HG02798 (cell line): ENCODE measurements at regions not wholly inside any gene's neighbourhood (a gene's known extent, or its start where the extent isn't known, plus 50 kb on each side); places are given as distances from the start of the nearest gene placed in this dataset.

Source experiments
- ATAC-seq: cut with Tn5 transposase; IDR thresholded peaks from one replicate; pipeline ENCODE4 v1.9.1; 2021; ENCODE audit warnings: mild to moderate bottlenecking; ENCODE audit not compliant: unreplicated experiment, poor library complexity

DNA sequence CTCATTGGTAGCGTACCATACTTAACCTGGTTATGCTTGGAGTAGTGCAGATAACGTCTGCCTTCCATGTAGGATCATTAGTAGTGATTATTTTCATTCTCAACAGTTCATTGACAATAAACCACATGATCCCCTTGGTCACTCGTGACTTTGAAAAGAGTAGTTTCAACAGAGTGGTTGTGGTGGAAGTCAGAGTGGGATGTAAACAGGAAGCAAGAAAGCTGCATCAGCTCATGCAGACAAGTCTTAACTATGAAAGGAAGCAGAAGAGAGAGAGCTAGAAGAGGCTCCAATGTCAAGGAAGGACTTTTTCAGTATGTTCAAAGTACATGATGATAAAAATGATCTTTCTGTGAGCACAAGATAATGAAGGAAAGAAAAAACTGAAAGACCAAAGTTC lies 287.4 kb downstream of the MBD2 start:
- ATAC-seq: peak; percentile 35

DNA sequence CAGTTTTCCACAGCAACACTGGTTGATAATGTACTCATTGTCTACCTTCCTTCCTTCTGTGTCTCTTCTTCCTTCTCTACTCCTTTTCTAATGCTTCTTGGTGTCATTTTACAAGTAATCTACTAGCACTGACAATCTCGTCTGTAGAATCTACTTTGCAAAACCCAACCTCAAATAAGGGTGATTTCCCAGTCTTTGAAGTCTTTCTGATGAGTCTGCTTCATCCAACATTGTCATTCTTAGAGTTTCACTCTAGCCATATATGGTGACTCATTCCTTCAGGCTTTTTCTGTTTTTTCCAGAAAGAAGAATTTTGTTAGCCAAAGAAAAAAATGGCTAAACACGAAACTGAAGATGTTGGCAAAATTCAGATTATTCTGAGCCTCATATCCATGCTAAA lies 288.7 kb downstream of the MBD2 start:
- no peak for ATAC-seq

DNA sequence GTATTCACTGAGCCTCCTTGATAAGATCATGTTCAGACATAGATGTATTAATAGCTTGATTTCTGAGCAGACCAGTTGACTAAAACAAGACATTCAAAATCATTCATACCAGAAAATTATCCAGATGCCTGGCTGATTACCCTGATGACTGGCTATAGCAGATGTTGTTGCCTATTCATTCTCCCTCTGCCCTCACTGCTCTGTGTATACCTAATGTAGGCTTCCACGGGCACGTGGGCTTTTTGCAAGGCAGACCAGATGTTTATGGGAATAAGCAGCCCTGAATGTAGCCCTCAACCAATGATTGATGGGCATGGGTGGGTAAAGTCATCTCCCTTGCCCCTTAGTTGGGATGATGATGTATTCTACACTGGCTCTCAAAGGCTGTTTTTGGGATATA lies 289.1 kb downstream of the MBD2 start:
- no peak for ATAC-seq

DNA sequence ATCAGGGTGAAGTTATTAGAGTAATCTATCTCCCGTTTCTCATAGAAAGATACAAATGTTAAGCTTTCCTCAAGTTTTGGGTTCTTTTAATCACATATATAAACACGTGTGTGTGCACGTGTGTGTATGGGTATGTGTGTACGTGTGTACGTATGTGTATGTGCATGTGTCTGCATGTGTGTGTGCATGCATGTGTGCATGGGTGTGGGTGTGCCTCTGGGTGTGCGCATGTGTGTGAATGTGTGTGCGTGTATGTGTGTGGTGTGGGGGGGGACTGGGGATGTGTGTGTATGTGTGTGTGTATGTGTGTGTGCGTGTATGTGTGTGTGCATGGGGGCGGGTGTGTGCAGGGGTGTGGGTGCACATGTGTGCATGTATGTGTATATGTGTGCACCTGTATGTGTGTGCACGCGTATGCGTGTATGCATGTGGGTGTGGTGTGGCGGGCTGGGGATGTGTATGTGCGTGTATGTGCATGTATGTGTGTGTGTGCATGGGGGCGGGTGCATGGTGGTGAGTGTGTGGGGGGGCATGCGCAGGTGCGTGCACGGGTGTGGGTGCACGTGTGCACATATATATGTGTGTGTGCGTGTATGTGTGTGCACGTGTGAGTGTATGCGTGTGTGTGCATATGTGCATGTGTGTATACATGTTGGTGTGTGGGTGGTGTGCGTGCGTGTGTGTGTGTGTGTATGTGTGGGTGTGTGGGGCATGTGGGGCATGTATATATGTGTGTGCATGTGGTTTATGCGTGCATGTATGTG lies 304.0 kb downstream of the MBD2 start:
- ATAC-seq: no peak

DNA sequence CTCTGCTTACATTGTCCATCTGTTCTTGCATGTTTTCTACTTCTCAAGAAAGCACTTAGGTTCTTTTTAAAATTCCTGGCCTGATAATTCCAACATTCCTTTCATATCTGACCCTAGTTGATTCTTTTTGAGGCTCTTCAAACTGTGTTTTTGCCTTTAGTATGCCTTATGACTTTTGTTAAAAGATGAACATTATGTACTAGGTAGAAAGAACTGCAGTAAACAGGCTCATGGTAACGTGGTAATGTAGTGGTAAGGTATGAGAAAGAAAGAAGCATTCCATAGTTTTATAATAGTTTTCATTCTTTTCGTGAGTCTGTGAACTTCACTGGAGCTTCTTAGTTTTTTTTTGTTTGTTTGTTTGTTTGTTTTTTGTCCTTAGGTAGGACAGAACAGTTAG lies 306.4 kb downstream of the MBD2 start:
- no peak for ATAC-seq

DNA sequence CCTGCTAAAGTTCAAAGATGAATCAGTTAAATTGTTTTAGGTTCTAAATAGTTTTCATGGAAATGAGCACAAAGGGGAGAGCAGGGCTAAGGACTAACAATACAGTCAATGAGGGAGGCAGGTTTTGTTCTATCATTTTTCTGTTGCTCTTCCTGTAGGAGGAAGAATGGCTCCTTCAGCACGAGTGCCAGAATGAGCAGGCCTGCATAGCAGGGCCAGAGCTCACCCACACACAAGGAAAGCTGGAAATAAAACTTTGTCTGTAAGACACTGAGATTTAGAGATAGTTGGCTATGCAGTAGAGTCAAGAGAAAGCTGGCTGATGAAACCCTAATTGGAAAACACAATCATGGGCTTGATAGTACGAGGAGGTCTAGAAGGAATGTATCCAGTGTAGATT lies 313.3 kb downstream of the MBD2 start:
- ATAC-seq: no peak

DNA sequence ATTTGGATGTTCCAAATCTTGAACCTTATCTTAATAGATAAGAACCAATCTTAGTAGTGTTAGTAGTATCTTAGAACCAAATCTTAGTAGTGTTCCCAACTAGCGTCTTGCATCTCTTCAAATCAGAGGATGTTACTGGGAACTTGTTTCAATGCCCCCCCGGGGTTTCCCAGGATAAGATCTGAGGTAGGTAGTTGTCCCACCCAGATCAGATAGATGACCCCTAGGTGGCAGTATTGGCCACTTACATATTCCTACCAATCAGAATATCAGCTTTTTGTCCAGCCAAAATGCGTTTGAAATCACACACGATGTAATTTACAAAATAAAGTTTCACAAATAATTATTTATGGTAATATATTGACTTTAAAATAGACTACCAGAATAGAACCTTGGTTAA lies 314.8 kb downstream of the MBD2 start:
- ATAC-seq: peak; percentile 77

DNA sequence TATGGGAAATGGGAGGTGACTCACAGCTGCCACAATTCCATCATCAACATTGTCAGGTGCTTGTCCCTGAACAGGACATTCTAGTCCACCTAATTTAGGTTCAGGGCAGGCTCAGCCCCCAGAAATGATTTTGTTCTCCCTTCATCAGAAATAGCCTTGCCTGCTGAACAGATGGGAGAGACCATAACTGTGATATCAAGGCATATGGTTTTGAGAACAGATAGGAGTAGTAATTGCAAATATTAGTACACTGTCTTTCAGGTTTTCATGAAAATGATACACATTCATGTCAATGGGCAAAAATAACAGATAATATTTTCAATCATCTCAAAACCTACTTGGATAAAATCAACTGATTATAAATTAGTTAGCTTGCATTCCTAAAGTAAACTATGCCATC lies 316.5 kb downstream of the MBD2 start:
- ATAC-seq: no peak

DNA sequence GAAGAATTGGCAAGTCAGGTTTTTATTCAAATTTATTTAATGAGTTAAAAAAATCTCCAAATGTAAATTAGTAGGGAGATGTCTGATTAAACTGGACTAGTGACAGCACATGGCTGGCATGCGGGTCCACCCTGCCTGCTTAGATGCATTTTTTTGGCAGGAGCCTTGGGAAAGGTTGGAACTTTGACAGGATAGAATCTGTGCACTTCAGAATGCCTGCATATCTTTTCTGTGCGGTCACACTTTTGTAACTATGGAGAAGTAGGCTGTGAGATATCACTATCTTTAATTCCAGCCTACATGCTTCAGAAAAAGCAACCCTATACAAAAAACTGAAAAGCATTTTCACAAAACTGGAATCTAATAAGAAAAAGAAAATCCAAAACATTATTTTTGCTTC lies 317.8 kb downstream of the MBD2 start:
- no peak for ATAC-seq

DNA sequence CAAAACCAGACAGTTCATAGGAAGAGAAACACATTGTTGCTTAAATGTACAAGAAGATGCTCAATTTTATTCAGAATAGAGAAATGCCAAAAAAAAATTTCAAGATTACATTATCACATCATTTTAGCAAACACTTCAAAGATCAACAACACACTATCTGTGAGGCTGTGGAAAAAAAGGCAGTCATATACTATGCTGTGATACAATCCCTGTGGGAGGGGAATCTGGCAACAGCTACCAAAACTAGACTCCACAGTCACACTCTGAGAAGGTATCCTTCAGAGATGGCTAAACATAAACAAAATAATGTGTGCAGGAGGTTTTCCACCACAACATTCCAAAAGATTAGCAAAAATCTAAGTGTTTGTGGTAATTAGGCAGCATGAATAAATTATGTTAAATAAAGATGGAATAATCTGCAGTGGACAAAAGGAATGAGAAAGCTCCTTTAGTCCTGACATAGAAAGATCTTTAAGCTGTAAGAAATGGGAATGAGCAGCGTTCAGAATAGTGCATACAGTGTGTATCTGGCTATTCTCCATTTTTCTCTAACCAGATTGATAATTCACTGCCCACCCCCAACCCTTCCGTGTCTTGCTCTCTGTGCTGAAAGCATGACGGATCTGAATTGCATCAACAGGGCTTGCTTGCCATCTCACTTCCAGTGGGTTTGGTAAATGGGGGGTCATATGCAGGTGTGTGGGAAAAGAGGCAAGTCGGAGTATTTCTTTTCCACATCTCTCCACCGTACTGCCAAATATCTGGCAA lies 329.6 kb downstream of the MBD2 start:
- no peak for ATAC-seq

DNA sequence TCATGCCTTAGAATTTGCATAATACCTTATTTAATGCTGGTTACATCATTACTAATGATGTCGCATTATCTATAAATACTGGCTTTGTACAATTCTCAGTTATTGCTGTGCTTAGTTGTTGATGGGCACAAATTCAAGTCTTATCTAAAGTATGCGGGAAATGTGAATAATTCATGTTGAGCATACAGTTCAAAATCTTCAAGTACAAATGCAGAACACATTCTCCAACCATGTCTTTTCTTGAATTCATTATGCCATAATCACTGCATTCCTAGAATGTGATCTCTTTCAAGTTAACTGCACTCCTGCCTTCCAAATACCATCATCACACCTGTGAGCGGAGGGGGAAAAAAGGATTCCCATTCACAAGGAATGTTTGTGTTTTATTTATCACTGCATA lies 337.0 kb downstream of the MBD2 start:
- no peak for ATAC-seq

DNA sequence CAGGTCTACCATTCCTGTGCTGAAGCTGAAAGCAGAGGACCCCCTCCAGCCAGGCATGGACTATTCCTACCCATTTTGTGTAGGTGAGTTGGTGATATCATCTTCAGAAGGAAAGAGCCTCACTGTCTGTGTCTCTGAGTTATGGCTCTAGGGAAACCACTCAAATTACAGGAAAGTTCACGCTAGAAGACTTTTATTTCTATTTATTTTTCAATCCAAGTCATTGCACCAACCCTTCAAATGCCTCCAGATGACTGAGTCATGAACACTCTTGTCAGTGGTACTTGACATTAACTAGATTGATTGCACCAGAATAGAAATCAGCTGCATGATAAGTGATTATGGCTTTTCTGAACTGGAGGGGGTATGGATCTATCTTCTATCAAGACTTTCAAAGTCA lies 338.4 kb downstream of the MBD2 start:
- no peak for ATAC-seq

DNA sequence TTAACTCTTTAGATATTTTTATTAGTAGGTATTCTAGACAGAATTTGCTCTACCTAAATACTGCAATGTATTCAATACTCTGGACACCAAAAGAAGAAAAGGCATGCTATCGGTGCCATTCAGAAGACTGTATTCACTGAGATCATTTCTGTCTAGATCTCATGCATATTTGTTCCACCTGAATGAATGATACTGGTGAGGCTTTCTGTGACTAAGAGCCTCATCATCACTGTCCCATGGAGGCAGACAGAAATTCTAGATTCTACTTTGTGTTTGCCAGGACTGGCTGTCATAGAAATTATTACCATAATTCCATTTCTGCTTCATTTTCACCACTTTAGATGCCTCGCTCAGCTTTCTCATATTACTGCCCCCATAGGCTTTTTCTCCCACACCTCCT lies 340.7 kb downstream of the MBD2 start:
- ATAC-seq: no peak

DNA sequence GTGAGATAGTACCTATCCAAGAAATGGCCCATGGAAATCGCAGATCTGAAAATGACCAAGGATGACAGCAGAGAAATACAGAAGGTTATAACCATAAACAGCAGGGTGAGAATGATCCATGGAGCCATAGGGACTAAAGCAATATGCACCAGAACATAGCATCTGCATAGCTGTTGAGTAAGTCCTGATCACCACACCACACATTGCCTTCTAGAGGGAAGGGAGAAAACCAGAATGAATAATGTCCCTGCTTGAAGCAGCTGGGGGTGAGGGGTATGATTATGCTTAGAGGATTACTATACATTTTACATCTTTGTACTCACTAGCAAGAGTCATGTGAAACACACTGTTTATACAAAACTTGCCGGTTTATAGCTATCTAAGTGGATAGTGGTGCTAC lies 350.4 kb downstream of the MBD2 start:
- no peak for ATAC-seq

DNA sequence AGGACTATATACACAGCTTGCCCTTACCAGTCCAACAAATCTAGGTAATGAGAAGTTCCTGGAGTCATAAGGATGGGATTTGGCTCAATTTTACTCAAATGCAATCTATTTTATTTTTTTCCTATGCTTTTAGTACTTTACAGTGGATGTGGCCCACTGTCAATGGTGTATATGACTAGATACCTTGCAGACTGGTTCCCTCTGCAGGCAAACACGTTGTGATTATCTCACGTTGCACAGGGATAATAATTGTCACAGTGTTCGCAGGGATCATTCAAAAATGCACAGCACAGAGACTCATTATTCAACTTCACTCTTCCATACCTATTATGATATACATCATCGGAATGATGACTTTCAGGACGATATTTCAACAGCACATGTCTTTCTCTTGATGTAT lies 359.7 kb downstream of the MBD2 start:
- ATAC-seq: no peak

DNA sequence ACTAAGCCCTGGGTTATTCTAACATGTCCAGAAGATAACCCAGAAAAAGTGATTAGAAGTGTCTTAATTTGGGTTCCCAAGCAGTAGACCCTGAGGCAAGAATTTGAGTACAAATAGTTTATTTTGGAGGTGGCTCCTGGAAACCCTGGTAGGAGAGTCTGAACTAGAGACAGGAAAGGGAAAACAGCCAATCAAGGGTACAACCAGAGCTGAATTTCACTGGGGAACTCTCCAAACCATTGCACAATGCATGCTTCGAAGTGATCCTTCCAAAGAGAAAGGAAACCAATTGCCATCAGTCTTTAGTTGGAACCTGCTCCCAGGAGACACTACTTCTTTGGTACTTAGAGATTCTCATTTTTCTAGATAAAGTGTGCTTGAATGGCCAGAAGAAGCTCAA lies 361.5 kb downstream of the MBD2 start:
- ATAC-seq: no peak

DNA sequence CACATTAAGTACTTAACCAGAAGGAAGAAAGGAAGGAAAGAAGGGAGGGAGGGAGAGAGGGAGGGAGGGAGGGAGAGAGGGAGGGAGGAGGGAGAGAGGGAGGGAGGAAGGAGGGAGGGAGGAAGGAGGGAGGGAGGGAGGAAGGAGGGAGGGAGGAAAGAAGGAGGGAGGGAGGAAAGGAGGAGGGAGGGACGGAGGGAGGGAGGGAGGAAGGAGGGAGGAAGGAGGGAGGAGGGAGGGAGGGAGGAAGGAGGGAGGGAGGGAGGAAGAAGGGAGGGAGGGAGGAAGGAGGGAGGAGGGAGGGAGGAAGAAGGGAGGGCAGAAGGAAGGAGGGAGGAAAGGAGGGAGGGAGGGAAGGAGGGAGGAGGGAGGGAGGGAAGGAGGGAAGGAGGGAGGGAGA lies 363.3 kb downstream of the MBD2 start:
- ATAC-seq: no peak

DNA sequence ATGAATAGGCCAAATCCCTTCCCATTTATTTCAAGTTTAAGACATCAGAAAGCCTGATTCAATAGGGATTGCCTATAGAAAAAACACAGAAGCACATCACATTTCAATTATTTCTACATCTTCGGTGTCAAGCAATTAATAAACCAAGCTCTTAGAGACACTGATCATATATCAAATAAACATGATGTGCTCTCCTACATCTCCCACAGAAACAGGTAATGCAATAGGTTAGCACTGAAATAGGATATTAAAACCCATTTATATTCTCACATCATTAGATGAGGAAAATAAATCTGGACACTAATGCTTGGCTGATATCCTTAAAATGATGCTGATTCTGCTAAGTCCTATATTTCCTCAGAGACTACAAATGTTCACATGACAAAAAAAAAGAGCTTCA lies 364.7 kb downstream of the MBD2 start:
- ATAC-seq: no peak

DNA sequence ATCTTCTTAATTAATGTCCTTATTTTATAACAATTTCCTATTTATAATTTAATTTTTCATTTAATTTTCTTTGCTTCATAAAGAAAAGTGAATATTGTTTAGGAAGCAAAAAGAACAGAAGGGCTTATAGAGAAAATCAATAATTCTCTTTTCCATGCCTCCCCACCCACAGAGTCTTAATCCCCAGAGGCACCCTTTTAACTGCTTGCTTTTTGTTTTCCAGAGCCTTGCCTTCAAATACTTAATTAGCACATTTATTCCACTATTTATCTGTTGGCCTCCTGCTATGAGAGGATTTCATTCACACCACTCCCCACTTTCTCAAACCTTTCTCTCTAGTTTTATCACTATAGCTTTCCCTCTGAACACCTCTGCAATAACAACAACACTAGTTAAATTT lies 373.6 kb downstream of the MBD2 start:
- ATAC-seq: no peak

DNA sequence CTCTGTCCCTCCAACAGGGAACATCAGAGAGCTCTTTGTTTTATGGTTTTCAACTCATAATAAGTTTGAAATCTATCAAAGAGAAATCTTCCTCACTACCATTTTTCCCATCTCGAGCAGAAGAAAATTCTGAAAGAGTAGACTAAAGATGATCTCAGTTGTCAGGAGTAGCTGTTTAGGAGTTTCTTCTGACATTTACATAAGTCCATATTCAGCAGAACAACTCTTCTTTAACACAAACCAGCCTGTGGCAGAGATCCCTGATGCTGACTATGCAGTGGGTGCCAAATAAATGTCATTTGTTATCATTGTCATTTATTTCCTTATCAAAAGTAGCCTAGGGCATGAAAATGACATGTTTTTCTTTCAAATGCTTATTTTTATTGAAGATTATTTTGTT lies 380.7 kb downstream of the MBD2 start:
- ATAC-seq: no peak

DNA sequence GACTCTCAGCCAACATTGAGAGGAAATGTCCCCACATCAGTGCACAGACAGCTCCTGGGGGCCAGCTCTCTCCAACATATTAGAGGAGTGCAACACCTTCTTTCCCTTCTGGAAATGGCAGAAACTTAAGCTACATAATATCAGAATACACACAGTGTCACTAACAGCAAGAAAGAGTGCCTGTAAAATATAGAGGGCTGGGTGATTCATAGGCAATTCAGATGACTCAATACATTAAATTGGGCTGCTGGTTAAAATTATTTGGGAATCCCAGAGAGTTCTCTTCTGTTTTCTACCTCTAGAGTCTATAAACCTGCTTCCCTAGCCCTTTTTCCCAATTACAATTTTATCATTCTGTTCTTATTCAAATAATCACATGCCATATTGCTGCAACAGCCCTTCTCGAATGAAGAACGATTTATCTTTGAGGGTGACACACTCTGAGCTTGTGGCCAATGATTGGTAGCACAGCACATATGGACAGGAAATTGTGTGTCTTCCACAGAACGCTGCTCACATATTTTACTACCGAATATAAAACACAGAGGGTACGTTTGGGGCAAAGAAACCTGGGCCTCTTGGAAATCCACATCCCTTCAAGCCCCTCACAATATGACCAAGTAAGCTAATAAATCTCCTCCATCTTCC lies 381.2 kb downstream of the MBD2 start:
- no peak for ATAC-seq

DNA sequence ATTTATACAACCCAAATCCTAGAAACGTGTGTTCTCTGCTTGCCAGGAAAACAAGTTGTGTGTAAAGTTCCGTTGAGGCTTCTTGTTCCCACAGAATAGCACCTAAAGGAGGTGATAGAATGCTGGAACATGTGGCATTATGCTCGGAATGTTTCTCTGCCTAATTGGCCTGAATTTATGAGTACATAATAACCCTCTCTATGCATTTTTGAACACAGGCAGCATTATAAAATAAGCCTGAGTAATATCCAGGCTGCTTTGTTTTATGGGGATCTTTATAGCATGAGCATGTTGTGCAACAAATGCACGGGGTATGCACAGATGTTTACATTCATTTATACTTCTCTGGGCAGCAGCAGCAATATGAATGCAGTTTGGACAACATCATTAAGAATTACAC lies 385.7 kb downstream of the MBD2 start:
- no peak for ATAC-seq
